T47D (cell line): ENCODE measurements at regions not wholly inside any gene's neighbourhood (a gene's known extent, or its start where the extent isn't known, plus 50 kb on each side); places are given as distances from the start of the nearest gene placed in this dataset.
"Not testable (repeated sequence)": the region's sequence is repeated elsewhere in the genome, so short reads cannot be mapped to it uniquely, and the experiment has no call there.

Experiments
- DNase-seq, 2 experiments: peaks; one replicate each; pipeline versions ENCODE4 v3.0.0 to v3.0.0-alpha.2; 2011 to 2012; ENCODE audit warnings: low read depth in 1 of 2, low spot score in 1 of 2
- JUND ChIP-seq: IDR thresholded peaks from 2 replicates; pipeline ENCODE4 v1.6.1; 2012; ENCODE audit warnings: low read depth
- in situ Hi-C: cut with HindIII; loops from 2 replicates; pipeline ENCODE4 v1.10.0; 2016; ENCODE audit warnings: low sequenced_read_pairs, low pct_unique_long_range_greater_than_20kb

GRCh38 chr11:28794405-28794804 is 686.2 kb downstream of the METTL15 start:
- DNase-seq: no peak
- no peak for TF ChIP-seq JUND
- in situ Hi-C loops: no loop called here

DNA sequence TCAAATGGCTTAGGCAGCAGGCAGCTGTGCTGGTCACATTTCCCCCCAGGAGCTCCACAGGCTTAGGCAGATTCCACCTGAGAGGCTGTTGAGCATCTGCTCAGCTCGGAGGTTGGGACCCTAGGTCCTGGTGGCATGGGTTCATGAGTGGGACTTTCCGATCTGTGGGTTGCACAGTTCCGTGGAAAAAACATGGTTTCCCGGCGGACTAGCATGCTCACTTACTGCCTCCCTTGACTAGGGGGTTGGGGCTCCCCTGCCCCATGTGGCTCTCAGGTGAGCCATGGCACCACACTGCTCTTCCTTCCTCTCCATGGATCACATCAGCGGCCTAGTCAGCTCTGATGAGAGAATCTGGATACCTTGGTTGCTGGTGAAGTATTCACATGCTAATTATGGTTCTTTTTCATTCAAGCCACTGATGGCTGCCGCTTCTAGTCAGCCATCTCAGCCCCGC is 685.1 kb downstream of the METTL15 start:
- TF ChIP-seq JUND: no peak
- in situ Hi-C loops: no loop called here
- no peak for DNase-seq

DNA sequence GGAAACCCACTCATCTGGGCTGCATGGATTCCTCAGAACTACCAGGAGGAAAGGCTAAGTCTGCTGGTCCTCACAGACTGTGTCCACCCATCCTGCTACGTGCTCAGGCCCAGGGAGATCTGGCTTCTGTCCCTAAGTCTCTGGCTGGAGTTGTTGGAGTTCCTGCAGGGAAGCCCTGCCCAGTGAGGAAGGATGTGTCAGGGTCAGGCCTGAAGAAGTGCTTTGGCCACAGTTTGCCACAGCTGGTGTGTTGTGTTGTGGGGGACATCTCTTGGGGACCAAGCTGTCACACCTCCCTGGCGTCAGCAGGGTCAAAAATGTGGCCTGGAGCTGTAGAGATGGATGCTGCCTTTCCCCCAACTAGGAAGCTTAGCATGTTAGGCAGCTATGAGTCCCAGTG is 684.7 kb downstream of the METTL15 start:
- no peak for TF ChIP-seq JUND
- no peak for DNase-seq
- in situ Hi-C loops: no loop called here

GRCh38 chr11:28787897-28788296 is 679.7 kb downstream of the METTL15 start:
- DNase-seq, in situ Hi-C loops: not testable (repeated sequence)

DNA sequence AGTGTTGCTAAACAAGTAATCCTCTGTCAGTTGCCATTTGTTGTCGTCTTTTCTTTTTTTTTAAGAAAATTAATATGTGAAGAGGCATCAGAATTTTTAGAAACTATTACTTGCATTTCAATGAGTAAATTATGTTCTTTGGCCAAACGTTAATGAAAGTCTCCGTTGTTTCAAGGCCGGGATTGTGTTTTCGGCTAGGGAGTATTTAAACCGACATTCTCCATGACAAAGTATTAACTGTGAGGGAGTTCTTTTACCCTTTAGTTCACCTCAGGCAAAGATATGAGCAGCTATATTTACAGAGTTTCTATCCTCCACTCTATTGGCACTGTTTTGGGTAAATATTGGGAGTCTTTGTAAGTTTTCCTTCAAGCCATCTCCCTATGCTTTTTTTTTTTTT is 668.9 kb downstream of the METTL15 start:
- no peak for TF ChIP-seq JUND
- in situ Hi-C loops: no loop called here
- DNase-seq: no peak

GRCh38 chr11:28773606-28774005 is 665.4 kb downstream of the METTL15 start:
- in situ Hi-C loops: no loop called here
- TF ChIP-seq JUND: no peak
- no peak for DNase-seq

DNA sequence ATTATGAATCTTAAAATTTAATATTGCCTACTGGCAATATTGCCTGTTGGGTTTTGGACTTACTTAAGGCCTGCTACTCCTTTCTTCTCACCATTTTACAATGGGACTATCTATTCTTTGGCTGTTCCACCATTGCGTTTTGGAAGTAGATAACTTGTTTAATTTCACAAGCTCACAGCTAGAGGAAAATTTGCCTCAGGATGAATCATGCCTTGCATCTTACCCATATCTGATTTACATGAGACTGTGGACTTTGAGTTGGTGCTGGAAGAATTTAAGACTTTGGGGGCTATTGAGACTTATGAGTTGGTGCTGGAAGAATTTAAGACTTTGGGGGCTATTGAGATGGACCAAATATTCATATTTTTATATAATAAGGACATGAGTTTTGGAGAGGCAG is 662.6 kb downstream of the METTL15 start:
- no peak for DNase-seq
- in situ Hi-C loops: no loop called here

GRCh38 chr11:28767574-28767973 is 659.4 kb downstream of the METTL15 start:
- no peak for TF ChIP-seq JUND
- in situ Hi-C loops: no loop called here
- no peak for DNase-seq

More for the DNA sequence above, 662.6 kb downstream of the METTL15 start:
- no peak for TF ChIP-seq JUND

DNA sequence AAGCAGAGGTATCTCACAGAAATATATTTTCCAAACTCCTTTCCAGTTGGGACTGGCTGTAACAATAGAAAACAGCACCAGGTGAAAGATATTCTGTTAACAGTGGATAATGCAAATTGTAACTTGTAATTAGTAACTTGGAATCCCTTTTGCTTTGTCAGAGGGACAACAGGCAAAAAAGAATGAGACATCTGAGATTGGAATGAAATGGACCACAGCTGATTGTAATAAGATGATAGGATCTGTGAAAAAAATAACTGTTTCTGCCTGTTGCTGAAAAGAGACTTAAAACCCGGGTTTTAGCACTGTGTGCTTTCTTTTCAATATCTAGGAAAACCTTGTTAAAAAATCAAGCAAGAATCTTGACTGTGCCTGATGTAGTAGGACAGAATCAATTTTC is 655.7 kb downstream of the METTL15 start:
- DNase-seq: no peak
- in situ Hi-C loops: no loop called here
- no peak for TF ChIP-seq JUND

GRCh38 chr11:28763151-28763550 is 655.0 kb downstream of the METTL15 start:
- in situ Hi-C loops: no loop called here
- no peak for DNase-seq
- no peak for TF ChIP-seq JUND

DNA sequence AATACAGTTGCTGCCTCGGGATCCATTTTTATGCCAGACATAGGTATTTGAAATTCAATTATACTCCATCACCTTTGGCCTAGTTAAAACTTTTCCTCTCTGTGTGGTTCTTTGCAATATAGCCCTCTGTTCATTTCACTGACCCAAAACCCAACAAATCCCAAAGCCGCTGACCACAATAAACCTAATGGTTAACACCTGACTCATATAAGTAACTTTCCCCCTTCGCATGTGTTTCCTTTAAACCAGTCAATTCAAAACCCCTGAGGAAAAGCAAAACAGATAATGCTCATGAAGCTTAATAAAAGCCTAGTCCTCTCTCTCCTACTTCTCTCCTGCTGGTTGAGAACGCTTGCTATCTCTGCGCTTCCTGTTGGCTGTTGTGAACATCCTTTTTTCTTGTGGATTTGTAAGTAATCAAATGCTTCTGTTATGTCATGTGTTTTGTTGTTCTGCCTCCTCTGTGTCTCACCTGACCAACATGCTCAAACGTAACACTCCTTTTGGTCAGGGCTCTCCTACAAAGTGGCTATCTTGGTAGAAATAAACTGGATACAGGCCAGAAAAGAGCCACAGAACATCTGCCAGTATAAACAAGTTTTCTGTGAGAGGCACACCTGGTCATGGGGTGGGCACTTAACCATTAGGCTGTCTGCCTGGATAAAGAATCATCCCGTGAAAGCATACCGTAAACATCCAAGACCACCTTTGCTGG is 652.6 kb downstream of the METTL15 start:
- no peak for DNase-seq
- no peak for TF ChIP-seq JUND
- in situ Hi-C loops: no loop called here

GRCh38 chr11:28759311-28759710 is 651.1 kb downstream of the METTL15 start:
- DNase-seq: peak in 1 of 2 experiments; percentile 56
- TF ChIP-seq JUND: no peak

DNA sequence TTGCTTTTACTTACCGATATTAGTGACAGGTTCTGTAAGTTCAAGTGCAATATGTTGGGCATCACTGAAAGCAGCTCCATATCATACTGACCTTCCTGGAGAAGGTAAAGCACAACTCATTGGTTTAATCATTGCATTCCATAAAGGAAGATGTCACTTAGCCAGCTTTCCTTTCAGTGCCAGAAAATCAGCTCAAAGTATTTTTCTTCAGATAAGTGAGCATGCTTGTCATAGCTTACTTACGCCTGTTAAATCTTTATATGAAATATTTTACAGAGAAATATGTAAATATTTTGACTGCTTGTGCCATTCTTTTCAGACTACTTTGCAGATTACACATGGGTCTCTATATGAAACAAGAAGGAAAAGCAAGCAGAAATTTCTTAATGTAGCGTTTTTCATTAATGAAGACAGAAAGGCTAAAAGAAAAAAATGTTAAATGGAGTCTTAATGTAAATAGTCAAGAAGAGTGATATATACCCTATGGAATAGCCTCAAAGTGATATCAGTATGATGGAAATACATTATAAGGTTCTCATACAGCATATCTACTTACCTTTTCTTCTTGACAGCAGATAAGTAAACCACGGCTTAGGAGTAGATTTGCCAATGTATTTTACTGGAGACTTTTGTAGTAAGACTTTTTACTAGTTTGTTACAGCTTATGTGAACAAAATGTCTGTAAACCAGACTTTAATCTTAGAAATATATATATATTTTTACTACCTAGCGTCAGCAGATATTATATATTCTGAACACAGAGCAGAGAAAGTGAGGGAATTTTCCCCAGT is 649.7 kb downstream of the METTL15 start:
- in situ Hi-C loops: no loop called here
- DNase-seq: no peak
- TF ChIP-seq JUND: no peak

More at GRCh38 chr11:28759311-28759710, 651.1 kb downstream of the METTL15 start:
- in situ Hi-C loops: no loop called here
